Retinal pigment epithelial cell (primary cell): ENCODE measurements at regions not wholly inside any gene's neighbourhood (a gene's known extent, or its start where the extent isn't known, plus 50 kb on each side); places are given as distances from the start of the nearest gene placed in this dataset.
"Not testable (repeated sequence)": the region's sequence is repeated elsewhere in the genome, so short reads cannot be mapped to it uniquely, and the experiment has no call there.

Source experiments
- DNase-seq: peaks from one replicate; pipeline ENCODE4 v3.0.0-alpha.2; 2010; ENCODE audit warnings: low read depth
- H3K4me3 ChIP-seq: 2 replicates; pipeline ENCODE4 v1.5.1; 2011; ENCODE audit warnings: mild to moderate bottlenecking, low read length, control low read depth, moderate library complexity
- CTCF ChIP-seq: conservative IDR thresholded peaks from 2 replicates; pipeline ENCODE4 v1.5.1; 2011; ENCODE audit warnings: low read depth, low read length, control low read depth, inconsistent platforms

- DNase-seq, result no peak
- no peak for TF ChIP-seq CTCF
- no peak overlapping the region for H3K4me3 ChIP-seq
Observed at GRCh38 chr6:4362326-4362725, 227.0 kb upstream of the ECI2 start.

- H3K4me3 ChIP-seq, result no peak overlapping the region
- DNase-seq, result no peak
- no peak for TF ChIP-seq CTCF
Observed at GRCh38 chr6:4360920-4361319, 225.5 kb upstream of the ECI2 start.

- TF ChIP-seq CTCF, result no peak
- DNase-seq, result no peak
- H3K4me3 ChIP-seq, result no peak overlapping the region
Observed at GRCh38 chr6:4359108-4359730, 223.8 kb upstream of the ECI2 start.

- peak; percentile 99 for DNase-seq
- no peak overlapping the region for H3K4me3 ChIP-seq
- TF ChIP-seq CTCF, result no peak
Observed at GRCh38 chr6:4358414-4359107, 223.2 kb upstream of the ECI2 start.

GRCh38 chr6:4357660-4358152 lies 222.3 kb upstream of the ECI2 start:
- DNase-seq, H3K4me3 ChIP-seq: not testable (repeated sequence)

GRCh38 chr6:4356899-4357659 lies 221.7 kb upstream of the ECI2 start:
- H3K4me3 ChIP-seq, result no peak overlapping the region
- TF ChIP-seq CTCF, result no peak
- DNase-seq, result no peak

GRCh38 chr6:4355241-4355640 lies 219.9 kb upstream of the ECI2 start:
- no peak for TF ChIP-seq CTCF
- DNase-seq, result peak; percentile 80

More at GRCh38 chr6:4355241-4355640, 219.9 kb upstream of the ECI2 start:
- H3K4me3 ChIP-seq, result no peak overlapping the region
